Retina (tissue), 1 donor: ENCODE measurements at regions not wholly inside any gene's neighbourhood (a gene's known extent, or its start where the extent isn't known, plus 50 kb on each side); places are given as distances from the start of the nearest gene placed in this dataset.
"Not testable (repeated sequence)": the region's sequence is repeated elsewhere in the genome, so short reads cannot be mapped to it uniquely, and the experiment has no call there.

Source experiments
- DNase-seq: peaks from one replicate; pipeline ENCODE4 v3.0.0-alpha.2; 2016

DNA sequence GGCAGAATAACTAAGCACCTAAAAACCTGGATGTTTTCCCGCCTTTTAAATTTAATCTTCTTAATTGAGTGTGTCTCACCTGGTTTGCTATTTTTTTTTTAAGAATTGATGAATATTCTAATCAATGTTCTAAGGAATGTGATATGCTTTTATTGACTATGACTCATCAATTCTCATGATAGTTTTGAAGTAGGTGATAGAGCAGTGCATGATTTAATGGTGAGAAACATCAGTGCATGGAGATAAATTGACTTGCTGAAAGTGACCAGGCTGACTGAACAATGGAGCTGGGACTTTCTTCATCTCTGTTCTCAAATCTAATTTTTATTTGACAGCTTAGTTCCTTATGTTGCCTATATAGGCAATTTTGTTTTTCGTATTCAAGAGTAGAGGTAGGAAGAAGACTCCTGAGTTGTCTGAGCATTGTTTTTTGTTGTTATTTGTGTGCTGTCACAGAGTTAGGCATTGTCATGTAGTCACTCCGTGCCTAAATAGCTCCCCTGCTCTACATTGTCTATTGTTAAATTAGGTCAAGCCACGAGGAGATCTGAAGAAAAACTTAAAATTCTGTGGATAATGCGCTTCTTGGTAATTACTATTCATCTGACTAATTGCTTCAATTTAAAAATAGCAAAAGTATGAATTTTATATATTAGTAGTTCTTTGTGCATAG lies 59.0 kb upstream of the NUTM2F start:
- not testable (repeated sequence) for DNase-seq

DNA sequence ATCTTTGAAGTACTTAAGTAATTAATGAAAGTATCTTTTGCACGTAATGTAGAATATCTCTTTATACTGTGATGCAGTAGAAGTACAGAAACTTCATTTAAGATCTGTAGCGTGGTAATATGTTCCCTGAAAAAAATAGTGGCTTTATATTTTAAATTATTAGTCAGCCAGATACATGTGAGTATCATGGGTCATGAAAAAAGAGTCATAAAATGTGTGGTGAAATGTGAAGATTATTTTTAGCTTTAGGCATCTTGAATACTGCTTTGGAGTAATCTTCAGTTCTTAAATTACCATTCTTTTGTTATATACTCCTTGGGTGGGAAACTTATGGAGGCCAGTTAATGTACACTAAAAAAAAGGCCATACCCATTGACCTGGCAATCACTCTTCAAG lies 59.6 kb upstream of the NUTM2F start:
- not testable (repeated sequence) for DNase-seq

DNA sequence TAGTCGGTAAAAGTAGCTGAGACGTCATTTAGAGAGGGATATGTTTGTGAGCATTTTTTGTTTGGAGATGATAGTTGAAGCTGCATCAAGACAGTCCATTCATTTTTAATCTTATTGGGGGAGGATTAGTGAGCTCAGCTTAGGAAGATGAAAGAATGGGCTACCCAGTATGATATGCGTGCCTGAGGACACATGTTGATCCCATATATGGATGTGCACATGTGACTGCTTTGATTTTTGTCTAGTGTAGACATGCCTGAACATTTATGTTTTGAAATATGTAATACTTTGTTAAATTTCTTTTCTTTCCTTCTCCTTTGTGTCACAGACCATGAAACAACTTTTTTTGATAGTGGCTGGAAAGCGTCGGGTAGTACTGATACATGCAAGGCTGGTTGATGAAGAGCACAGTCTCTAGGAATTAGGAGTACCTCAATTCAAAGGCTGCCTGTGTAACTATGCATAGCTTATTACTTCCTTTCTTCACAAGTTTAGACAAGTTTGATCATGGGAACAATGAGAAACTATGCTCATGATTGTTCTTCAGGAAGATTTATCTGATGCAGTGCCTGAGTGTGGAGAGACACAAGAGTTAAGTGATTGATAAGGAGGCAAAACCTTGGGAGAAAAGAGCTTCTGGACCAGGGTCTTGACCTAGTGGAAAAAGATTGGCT lies 62.1 kb upstream of the NUTM2F start:
- not testable (repeated sequence) for DNase-seq

DNA sequence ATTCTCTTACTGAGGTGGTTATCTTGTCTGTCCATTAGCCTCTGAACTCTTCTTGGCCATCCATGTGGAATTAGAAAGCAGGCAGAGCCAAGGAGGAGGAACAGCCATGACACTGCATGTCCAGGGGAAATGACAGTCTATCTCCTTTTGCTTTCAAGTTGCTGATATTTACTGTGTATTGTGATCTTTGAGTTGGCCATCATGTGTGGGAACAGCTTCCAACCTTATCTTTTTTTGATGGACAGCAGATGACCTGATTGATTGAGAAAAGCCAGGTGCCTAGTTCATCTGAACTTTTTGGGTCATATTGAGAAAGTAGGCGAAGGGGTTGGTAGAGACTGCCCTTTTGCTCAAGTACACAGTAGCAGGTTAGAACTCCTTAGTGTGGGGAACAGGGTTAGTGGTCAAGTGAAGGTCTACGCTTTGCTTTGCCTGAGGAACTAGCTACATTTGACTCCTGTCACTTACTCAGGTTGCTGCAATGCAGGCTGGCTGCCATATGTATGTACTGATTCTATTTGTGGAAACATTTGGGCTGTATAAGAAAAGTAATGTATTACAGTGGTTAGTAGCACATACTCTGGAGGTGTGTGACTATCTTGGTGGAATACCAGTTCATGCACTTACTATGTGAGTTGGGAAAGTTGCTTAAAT lies 64.7 kb upstream of the NUTM2F start:
- DNase-seq, result not testable (repeated sequence)

DNA sequence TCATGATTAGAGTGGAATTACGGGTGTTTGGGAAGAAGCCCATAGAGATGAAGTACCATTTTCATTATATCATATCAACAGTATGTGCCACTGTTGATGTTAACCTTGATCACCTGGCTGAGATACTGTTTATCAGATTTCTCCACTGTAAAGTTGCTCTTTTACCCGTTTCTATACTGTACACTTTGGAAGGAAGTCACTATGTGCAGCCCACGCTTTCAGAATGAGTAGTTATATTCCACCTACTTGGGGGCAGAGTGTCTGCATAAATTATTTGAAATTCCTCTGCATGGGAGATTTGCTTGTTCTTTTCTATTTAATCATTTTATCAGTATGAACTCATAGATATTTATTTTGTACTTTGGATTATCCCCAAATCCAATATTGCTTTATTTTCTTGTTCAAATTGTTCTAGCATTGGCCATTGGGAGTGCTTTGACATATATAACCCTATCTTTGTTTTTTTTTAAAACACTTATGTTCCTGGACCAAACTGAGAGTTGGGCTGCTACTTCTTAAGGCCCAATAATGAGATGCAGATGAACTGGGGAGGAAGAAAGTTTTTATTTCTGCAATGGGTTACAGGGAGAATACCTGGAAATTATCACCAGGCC lies 69.4 kb upstream of the NUTM2F start:
- DNase-seq, result not testable (repeated sequence)

DNA sequence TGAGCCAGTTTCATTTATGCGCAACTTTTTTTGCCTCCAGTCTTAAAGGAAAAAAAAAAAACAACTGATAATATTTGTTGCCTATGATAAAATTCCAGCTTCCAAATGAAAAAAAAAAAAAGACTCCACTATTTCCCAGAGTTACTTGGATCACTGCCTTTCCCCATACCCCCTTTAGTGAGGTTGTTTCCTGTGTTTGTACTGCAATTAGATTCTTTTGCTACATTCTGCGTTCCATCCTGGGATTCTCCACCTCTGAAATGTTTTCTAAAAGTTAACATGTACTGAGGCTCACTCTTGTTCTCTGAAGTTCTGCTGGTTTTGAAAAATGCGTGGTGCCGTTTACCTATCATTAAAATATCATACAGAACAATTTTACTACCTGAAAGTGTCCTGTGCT lies 72.0 kb upstream of the NUTM2F start:
- DNase-seq, result not testable (repeated sequence)

DNA sequence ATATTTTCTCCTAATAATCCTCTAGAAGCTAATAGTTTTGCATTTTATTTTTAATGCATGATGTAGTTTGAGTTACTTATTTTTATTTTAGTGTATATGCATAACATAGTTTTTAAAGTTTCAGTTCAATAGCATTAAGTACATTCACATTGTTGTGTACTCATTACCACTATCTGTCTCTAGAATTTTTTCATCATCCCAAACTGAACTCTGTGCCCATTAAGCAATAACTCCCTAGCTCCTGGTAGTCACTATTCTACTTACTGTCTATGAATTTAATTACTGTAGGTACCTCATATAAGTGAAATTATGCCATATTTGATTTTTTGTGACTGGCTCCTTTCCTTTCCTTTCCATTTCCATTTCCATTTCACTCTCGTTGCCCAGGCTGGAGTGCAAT lies 74.4 kb upstream of the NUTM2F start:
- DNase-seq, result not testable (repeated sequence)

DNA sequence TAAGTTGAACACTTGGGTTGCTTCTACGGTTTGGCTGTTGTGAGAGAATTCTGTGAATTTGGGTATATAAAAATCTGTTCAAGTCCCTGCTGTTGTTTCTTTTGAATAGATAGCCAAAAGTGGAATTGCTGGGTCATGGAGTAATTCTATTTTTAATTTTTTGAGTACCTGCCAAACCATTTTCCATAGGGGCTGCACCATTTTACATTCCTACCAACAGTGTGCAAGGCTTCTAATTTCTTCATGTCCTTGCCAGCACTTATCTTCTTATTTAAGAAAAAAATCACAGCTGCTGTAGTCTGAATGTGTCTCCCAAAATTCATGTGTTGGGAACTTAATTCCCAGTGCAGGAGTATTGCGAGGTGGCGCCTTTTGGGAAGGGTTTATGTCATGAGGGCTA lies 75.1 kb upstream of the NUTM2F start:
- not testable (repeated sequence) for DNase-seq

DNA sequence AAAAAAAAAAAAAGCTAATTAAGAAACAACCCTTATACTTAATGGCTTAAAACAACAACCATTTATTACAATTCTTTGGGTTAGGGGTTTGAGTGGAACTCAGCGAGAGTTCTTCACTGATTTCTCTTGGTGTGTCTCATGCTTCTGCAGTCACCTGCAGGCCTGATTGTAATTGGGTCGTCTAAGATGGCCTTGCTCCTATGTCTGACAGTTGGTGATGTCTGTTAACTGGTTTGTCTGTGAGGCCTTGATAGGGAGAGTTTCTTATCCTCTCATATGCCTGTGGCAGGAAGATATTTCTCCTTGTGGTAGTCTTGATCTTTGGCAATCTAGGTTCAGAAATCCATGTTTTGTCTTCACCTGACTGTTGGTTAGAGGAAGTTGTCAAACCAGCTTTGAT lies 85.2 kb upstream of the NUTM2F start:
- DNase-seq, result peak; percentile 3

DNA sequence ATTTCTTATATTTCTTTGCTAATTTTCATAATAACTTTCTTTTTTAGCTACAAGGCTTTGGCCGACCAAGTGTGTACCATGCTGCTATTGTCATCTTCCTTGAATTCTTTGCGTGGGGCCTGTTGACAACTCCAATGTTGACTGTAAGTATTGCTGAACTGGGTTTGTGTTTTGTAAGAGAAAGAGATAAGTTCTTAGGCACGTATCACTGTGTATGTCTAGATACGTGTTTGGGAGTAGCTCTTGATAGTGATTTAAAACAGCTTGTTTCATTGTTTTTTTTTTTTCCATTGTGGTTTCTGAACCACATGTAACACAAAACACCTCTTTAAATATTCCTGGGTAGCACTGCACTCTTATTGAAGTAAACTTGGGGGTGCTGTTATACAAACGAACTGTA lies 86.7 kb upstream of the NUTM2F start:
- not testable (repeated sequence) for DNase-seq

DNA sequence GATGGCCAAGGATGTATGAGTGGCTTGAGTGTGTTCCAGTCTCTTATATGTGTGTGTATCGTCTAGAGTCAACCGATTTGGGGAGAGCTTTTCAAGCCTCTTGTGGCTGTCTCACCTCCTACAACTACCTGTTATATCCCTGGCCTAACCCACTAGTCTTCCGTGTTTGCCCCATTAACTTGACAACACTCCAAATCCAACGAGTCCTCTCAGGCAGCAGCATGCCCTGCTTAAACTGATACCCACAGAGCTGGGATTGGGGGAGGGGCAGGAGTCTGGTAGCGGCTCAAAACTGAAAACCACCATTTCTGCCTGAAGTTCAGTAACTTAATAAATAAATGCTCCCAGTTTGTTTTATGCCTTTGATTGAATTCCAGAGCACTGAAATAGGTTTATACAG lies 91.7 kb upstream of the NUTM2F start:
- not testable (repeated sequence) for DNase-seq

DNA sequence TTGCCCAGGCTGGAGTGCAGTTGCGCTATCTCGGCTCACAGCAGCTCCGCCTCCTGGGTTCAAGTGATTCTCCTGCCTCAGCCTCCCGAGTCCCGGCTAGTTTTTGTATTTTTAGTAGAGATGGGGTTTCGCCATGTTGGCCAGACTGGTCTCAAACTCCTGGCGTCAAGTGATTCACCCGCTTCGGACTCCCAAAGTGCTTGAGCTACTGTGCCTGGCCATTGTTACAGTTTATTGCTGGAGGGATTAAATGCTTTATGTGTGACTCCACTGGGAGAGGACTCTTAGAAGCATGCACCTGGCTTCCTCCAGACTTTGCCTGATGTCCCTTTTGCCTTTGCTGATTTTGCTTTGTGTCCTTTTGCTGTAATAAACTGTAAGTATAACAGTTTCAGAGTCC lies 93.5 kb upstream of the NUTM2F start:
- not testable (repeated sequence) for DNase-seq

DNA sequence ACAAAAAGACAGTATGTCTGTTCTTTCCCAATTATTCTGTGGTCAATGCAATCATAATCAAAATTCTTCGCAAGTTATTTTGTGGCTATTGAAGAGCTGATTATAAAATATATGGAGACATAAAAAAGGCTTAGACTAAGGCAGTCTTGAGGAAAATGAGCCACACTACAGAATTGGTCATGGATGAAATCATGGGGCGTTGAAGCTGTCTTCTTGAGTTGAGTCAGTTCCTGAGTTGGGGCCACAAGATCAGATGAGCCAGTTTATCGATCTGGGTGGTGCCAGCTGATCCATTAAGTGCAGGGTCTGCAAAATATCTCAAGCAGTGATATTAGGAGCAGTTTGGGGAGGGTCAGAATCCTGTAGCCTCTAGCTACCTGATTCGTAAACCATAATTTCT lies 96.9 kb upstream of the NUTM2F start:
- not testable (repeated sequence) for DNase-seq

DNA sequence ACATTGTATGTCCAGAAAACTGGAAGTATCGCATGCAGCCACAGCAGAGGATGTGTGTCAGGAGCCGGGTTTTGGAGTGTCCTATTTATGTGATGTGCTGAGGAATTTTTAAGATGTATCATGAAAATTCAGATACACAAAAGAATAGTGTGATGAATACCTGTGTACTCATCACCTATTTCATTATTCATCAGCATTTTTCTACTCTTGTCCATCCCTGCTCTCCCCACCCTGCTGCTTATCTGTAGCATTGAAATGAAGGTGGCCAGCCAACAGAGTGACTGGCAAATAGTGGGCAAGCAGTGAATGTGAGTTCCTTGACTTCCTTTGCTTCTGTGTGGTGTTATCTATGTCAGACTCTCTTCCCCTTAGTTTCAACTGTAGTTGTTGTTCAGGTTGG lies 108.7 kb upstream of the NUTM2F start:
- DNase-seq, result not testable (repeated sequence)

DNA sequence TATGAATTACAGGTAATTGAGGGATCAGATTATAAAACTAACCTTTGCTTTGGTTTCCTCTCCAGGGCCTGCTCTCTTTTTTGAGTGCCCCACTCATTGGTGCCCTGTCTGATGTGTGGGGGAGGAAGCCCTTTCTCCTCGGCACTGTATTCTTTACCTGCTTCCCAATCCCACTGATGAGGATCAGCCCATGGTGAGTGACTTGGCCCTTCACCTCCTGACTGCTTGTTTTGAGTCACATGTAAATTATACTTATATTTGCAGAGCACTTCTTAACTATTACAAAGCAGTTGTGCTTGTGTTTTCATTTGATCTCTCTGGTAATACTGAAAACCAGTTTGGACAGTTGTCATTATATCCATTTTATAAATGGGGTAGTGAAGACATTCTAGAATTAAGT lies 109.9 kb upstream of the NUTM2F start:
- not testable (repeated sequence) for DNase-seq

DNA sequence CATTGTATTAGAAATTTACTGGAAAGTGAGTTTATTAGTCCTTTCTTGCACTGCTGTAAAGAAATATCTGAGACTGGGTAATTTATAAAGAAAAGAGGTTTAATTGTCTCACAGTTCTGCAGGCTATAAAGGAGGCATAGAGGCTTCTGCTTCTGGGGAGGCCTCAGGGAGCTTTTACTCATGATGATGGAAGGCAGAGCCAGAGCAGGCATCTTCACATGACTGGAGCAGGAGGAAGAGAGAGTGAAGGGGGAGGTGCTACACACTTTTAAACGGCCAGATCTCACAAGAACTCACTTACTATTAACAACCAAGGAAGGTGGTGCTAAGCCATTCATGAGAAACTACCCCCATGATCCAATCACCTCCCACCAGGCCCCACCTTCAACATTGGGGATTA lies 112.7 kb upstream of the NUTM2F start:
- DNase-seq, result not testable (repeated sequence)

DNA sequence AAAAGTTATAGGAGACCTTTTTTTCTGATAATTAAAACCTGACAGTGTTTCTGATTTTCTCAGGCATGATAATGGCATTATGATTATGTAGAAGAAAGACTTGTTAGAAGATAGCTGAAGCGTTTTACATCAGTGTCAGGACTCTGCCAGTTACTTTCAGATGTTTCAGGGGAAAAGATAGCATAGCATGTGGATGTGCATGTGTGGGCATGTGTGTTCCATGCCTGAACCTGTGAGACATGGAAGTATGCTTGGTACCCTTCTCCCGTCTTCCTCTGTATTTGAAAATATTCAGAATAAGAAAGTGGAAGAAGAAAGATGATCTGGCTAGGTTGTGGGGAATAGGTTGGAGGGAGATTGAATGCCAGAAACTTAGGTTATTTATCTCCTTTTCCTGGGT lies 113.1 kb upstream of the PCAT7 start:
- no peak for DNase-seq

DNA sequence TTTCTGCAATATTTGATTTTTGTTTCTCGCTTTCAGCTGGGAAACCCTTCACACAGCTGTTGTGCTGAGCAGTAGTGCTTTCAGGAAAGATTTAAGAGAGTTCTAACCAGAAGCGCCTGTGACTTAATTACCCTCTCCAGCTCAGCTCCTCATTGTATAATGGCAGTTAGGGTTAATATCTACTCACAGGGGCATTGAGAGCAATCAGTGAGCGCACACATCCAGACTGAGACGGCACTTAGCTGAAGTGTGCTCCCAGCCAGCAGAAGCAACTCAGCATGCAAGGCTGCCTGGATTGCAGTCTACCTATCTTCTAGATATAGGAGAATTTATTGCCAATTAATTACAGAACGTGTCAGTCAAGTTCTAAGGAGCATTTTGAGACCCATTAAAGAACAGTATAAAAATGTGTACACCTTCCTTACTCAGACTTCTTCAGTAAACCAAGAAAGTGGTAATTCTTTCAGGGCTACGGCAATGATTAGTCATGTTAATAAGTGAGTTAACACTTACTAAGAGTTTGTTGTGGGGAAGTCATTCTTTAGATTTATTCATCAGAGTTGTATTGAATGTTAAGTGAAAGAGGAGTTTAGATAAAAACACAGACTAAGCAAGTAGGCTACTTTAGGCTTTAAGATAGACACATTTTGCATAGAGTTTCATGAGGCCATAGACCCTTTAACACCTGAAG lies 111.7 kb upstream of the PCAT7 start:
- DNase-seq, result no peak

DNA sequence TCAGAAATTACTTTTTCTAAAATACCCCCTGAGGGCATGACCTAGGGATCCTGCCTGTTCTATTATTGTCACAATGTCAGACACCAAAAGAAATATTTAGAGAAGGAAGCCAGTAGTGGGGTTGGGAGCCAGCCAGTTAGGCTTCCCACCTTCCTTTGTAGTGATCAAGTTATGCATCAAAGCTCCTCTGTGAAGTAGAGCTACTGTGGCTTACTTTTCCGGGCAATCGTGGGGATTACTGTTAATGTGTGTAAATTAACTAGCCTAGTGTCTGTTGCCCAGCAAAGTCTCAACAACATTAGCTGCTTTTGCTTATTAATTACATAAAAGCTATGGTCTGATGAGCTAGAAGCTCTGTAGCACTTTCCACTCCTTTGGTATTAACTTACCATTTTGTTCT lies 109.0 kb upstream of the PCAT7 start:
- DNase-seq, result no peak

DNA sequence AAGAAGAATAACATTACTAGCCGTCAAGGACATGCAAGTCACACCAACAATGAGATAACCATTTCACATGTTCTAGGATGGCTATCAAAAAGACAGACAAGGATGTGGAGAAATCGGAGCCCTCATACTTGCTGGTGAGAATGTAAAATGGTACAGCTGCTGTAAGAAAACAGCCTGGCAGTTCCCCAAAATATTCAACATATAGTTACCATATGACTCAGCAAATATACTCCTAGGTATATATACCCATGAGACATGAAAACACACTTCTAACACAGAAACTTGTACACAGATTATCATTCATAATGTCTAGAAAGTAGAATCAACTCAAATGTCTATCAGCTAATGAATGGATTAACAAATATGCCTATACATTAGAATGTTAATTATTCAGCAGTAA lies 105.4 kb upstream of the PCAT7 start:
- DNase-seq, result no peak

DNA sequence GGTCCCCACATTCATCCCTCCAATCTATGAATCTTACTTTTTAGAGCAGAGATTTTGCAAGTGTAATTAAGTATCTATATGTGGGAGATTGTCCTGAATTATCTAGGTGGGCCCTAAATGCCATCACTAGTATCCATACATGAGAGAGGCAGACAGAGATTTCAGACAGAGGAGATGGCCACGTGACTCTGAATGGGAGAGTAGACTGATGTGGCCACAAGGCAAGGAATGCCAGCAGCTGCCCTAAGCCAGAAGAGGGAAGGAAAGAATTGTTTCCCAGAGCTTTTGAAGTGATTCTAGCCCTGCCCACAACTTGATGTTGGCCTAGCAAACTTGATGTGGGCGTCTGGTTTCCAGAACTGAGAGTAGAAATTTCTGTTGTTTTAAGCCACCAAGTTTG lies 90.1 kb upstream of the PCAT7 start:
- DNase-seq, result no peak

DNA sequence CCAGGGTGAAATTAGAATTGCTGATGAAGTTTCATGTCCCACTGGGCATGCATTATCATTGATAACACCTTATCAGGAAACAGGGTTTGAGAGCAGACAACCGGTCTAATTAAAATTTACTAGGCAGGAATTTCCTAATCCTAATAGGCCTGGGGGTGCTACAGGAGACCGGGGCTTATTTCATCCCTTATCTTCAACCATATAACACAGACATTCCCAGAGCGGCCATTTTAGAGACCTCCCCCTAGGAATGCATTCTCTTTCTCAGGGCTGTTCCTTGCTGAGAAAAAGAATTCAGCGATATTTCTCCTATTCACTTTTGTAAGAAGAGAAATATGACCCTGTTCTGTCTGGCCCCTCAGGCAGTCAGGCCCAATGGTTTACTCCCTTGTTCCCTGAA lies 82.8 kb upstream of the PCAT7 start:
- not testable (repeated sequence) for DNase-seq

DNA sequence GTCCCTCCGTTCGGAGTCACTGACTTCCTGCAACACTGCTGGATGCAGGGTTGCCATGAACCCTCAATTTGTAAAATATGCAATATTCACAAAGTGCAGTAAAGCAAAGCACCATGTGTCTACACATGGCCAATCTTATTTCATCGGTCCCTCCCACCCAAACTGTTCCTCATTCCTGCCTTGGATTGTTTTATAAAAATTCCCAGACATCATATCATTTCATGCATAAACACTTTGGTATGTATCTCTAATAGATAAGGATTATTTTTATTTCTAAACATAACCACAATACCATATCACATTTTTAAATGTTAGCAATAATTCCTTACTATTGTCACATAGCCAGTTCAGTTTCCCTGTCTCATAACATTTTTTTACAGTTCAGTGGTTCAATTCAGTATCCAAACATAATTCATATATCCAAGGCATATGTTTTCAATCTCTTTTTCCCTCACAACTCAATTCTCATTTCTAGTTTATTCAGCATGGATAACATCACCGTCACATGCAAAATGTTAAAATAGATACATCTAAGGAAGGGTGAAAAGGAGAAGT lies 82.0 kb upstream of the PCAT7 start:
- no peak for DNase-seq
